ENCODE measurements at regions not wholly inside any gene's neighbourhood (a gene's known extent, or its start where the extent isn't known, plus 50 kb on each side); places are given as distances from the start of the nearest gene placed in this dataset.
"Not testable (repeated sequence)": the region's sequence is repeated elsewhere in the genome, so short reads cannot be mapped to it uniquely, and the experiment has no call there.

- not testable (repeated sequence) for TF ChIP-seq CTCF (IDR thresholded peaks at IDR 0.05); ZFX (IDR thresholded peaks at IDR 0.05; ENCODE audit: borderline replicate concordance)
These were observed 514.1 kb upstream of the ADGRB3 start for GRCh38 chr6:68120954-68121353.
